Upper lobe of left lung (tissue), 4 donors: ENCODE measurements at regions not wholly inside any gene's neighbourhood (a gene's known extent, or its start where the extent isn't known, plus 50 kb on each side); places are given as distances from the start of the nearest gene placed in this dataset.

Source experiments
- CTCF ChIP-seq, 6 experiments: fragments of 450-650 bp in 4 of 6; fragments of 200-600 bp in 2 of 6; sonication (generic) in 2 of 6; IDR thresholded peaks; one replicate each; pipeline ENCODE4 v1.5.1; 2016 to 2019; ENCODE audit warnings: antibody characterized with exemption in 6 of 6
- POLR2A ChIP-seq, 4 donors: fragments of 450-650 bp; IDR thresholded peaks; one replicate each; pipeline ENCODE4 v1.5.1; 2016 to 2017; ENCODE audit warnings: antibody characterized with exemption in 4 of 4, mild to moderate bottlenecking in 2 of 4
- POLR2AphosphoS5 ChIP-seq, 2 donors: sonication (generic); formaldehyde crosslinking; IDR thresholded peaks; one replicate each; pipeline ENCODE4 v1.5.1; 2017; ENCODE audit warnings: antibody characterized with exemption in 2 of 2

- TF ChIP-seq POLR2A (IDR thresholded peaks at IDR 0.05) (no peak), POLR2AphosphoS5 (IDR thresholded peaks at IDR 0.05) (no peak), CTCF (IDR thresholded peaks at IDR 0.05) (no peak)
Measured at GRCh38 chr7:79761876-79762429, 308.5 kb upstream of the MAGI2 start.
